Body of pancreas (tissue), 4 donors: ENCODE measurements at regions not wholly inside any gene's neighbourhood (a gene's known extent, or its start where the extent isn't known, plus 50 kb on each side); places are given as distances from the start of the nearest gene placed in this dataset.

ENCODE experiments used
- ATAC-seq: fragments of 150-250 bp; one replicate; pipeline ENCODE4 v1.9.1; 2016
- DNase-seq, 4 donors: peaks; one replicate each; pipeline ENCODE4 v3.0.0-alpha.2; 2019
- H3K27ac ChIP-seq, 4 donors: fragments of 200-600 bp; sonication (generic); 1 replicate in 3 of 4; 2 replicates in 1 of 4; pipeline versions ENCODE4 v1.5.1 to v1.6.1; 2016 to 2019; ENCODE audit warnings: mild to moderate bottlenecking in 1 of 4, mixed read lengths in 1 of 4, moderate library complexity in 1 of 4
- H3K27me3 ChIP-seq, 2 donors: fragments of 200-600 bp; sonication (generic); one replicate each; pipeline ENCODE4 v1.6.0; 2016; ENCODE audit warnings: mild to moderate bottlenecking in 1 of 2
- H3K36me3 ChIP-seq, 2 donors: fragments of 200-600 bp; sonication (generic); replicated peaks in 1 of 2; 2 replicates each; pipeline ENCODE4 v1.5.1; 2016; ENCODE audit warnings: low read depth in 2 of 2; ENCODE audit not compliant: insufficient read depth in 1 of 2
- H3K4me1 ChIP-seq: fragments of 200-600 bp; sonication (generic); one replicate; pipeline ENCODE4 v1.6.0; 2016
- H3K4me3 ChIP-seq, 2 donors: fragments of 200-600 bp; sonication (generic); 1 replicate in 1 of 2; 2 replicates in 1 of 2; pipeline ENCODE4 v1.5.1; 2016 to 2019
- H3K9me3 ChIP-seq, 3 donors: fragments of 200-600 bp; sonication (generic); 1 replicate in 2 of 3; 2 replicates in 1 of 3; pipeline ENCODE4 v1.5.1; 2016
- POLR2A ChIP-seq, 3 donors: fragments of 450-650 bp; IDR thresholded peaks; one replicate each; pipeline ENCODE4 v1.6.1; 2016; ENCODE audit warnings: antibody characterized with exemption in 3 of 3, mild to moderate bottlenecking in 2 of 3
- WGBS, 2 donors: methylation state at CpG; one replicate each; pipeline ENCODE4 v1.1.5; 2017; 5-methylcytosine and 5-hydroxymethylcytosine counted together
- intact Hi-C: fragments of 100-400 bp; cut with DNase I; formaldehyde crosslinking; loops from one replicate; pipeline ENCODE4 v1.15.1; 2023
- TF ChIP-seq, protein P1 (sequence below), 7 experiments: fragments of 450-650 bp in 4 of 7; fragments of 200-600 bp in 3 of 7; sonication (generic) in 3 of 7; IDR thresholded peaks; one replicate each; pipeline ENCODE4 v1.5.1; 2016 to 2019; ENCODE audit warnings: antibody characterized with exemption in 7 of 7

DNA sequence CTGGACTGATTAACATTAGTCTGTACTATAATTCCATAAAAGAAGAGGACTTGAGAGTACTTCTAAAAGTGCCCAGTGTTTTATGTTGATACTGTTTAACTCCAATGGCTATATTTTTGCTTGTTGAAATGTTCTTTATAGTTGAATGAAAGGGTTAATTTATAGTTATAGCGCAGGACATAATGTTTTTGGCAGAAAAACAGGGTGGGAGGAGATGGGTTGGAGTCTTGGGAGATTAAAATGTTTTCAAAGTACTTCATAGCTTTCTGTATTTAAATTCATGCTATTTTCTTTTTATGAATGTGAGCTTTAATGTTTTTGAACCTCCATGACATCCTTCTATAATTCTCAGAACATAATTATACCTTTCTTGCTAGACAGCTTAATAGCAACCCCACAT, 108.2 kb downstream of the CNTN3 start:
- no peaks in the 10 kb centered on the region for H3K4me1 ChIP-seq
- H3K4me3 ChIP-seq = no peak overlapping the region
- no peaks in the 10 kb centered on the region for H3K36me3 ChIP-seq
- WGBS, 2 donors = 54 to 77% methylated on average over 1 of the region's 1 CpG
- intact Hi-C loops = no loop called here
- ATAC-seq = no peak
- no peaks in the 10 kb centered on the region for H3K9me3 ChIP-seq
- TF ChIP-seq, protein P1, sequence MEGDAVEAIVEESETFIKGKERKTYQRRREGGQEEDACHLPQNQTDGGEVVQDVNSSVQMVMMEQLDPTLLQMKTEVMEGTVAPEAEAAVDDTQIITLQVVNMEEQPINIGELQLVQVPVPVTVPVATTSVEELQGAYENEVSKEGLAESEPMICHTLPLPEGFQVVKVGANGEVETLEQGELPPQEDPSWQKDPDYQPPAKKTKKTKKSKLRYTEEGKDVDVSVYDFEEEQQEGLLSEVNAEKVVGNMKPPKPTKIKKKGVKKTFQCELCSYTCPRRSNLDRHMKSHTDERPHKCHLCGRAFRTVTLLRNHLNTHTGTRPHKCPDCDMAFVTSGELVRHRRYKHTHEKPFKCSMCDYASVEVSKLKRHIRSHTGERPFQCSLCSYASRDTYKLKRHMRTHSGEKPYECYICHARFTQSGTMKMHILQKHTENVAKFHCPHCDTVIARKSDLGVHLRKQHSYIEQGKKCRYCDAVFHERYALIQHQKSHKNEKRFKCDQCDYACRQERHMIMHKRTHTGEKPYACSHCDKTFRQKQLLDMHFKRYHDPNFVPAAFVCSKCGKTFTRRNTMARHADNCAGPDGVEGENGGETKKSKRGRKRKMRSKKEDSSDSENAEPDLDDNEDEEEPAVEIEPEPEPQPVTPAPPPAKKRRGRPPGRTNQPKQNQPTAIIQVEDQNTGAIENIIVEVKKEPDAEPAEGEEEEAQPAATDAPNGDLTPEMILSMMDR (IDR thresholded peaks at IDR 0.05) = no peak
- TF ChIP-seq POLR2A (IDR thresholded peaks at IDR 0.05) = no peak
- no peaks in the 10 kb centered on the region for H3K27me3 ChIP-seq
- DNase-seq = no peak
- no peak overlapping the region for H3K27ac ChIP-seq

DNA sequence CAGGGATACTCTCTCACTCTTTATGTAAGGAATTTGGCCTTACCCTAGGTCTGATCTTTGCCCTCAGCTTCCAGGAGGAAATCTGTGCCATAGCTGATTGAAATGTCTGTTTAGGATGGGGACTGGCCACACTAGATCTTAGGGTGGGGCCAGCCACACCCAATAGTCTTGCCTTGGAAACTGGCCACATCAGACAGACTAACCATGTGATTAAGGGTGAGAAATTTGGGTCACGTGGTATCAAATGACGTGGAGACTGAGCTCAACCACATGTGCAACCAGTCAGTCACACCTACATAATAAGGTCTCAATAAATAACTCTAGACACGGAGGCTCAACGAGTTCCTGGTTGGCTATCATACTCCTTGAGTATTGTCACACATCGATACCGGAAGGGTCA, 113.5 kb downstream of the CNTN3 start:
- Histone ChIP-seq H3K4me3 (no peak overlapping the region), H3K4me1 (peaks cover 6% of the 10 kb centered on the region), H3K9me3 (no peaks in the 10 kb centered on the region), H3K27ac (no peak overlapping the region), H3K27me3 (no peaks in the 10 kb centered on the region), H3K36me3 (no peaks in the 10 kb centered on the region)
- DNase-seq (no peak), ATAC-seq (no peak)
- WGBS, 2 donors = 85 to 88% methylated on average over 6 of the region's 6 CpGs
- no peak for TF ChIP-seq POLR2A (IDR thresholded peaks at IDR 0.05)
- TF ChIP-seq, protein P1 (IDR thresholded peaks at IDR 0.05) = no peak
- intact Hi-C loops = no loop called here

DNA sequence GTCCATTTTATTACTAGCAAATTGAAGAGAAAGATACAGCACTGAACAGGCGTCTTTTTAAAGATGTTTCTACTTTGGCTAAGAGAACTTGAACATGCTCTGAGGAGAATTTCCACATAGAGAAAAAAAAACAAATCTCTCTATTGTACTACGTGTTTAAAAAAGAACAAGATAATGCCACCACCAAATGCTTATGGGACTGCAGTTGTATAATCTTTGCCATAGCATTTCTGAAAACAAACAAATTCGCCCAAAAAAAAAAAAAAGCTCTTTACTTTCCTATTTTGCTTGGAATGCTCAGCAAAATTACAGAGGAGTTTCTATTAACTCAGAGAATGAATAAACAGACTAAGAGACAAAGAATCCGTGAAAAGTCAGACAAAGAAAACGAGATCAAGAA, 114.2 kb downstream of the CNTN3 start:
- TF ChIP-seq POLR2A (IDR thresholded peaks at IDR 0.05) = no peak
- TF ChIP-seq, protein P1 (IDR thresholded peaks at IDR 0.05) = no peak
- no peak for ATAC-seq
- H3K9me3 ChIP-seq = no peaks in the 10 kb centered on the region
- H3K27ac ChIP-seq = no peak overlapping the region
- no peak for DNase-seq
- H3K27me3 ChIP-seq = no peaks in the 10 kb centered on the region
- no peaks in the 10 kb centered on the region for H3K36me3 ChIP-seq
- intact Hi-C loops = no loop called here
- 62 to 75% methylated on average over 5 of the region's 5 CpGs for WGBS, 2 donors
- peaks cover 6% of the 10 kb centered on the region for H3K4me1 ChIP-seq
- H3K4me3 ChIP-seq = no peak overlapping the region

DNA sequence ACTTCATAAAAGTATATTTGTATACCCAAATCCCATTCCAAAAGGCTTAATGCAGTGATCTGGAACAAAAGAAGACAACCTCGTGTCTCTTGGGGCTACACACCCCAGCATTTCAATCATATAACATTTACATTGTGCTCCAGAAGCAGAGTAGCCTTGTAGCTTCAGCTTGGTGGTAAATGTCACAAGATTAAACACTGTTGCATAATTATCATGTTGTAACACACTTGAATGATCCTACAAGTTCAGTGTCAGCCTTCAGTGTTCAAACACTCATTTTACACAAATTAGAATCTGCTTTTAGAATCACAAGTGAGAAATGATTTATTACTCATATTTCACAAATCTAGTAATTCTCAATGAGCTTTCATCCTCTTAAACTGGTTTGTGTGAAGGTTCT, 122.6 kb downstream of the CNTN3 start:
- DNase-seq (no peak), ATAC-seq (no peak)
- Histone ChIP-seq H3K27me3 (no peaks in the 10 kb centered on the region), H3K4me3 (no peak overlapping the region), H3K36me3 (no peaks in the 10 kb centered on the region), H3K27ac (no peak overlapping the region), H3K4me1 (no peaks in the 10 kb centered on the region), H3K9me3 (no peaks in the 10 kb centered on the region)
- intact Hi-C loops = no loop called here
- 45 to 47% methylated on average over 1 of the region's 1 CpG for WGBS, 2 donors
- TF ChIP-seq POLR2A (IDR thresholded peaks at IDR 0.05) = no peak
- TF ChIP-seq, protein P1 (IDR thresholded peaks at IDR 0.05) = no peak

DNA sequence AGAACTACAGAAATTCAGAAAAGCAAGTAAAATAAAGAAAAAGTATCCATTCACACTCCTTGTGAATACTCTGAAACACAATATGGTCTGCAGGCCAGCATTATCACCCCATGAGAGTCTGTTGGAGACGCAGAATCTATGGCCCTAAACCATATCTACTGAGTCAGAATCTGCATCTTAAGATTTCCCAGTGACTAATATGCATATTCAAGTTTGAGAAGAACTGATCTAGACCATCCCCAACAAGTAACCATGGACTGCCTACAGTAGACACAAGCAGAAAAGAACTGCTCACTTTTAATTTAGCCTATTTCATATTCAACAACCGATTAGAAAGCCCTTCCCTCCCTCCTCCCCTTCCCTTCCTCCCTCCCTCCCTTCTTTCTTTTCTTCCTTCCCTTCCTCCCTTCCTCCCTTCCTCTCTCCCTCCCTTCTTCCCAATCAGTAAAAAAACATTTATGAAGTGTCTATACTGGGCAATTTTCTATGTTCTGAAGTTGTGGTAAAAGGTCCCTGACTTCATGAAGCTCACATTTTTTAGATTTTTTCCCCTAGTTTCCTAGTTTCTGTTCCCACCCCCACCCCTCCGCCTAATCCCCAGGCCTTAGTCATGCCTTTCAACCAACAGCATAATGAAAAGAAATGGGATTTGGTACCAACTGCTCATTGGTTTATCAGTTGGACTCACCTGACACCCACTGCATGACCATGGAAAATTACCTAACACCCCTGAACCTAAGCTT, 125.2 kb downstream of the CNTN3 start:
- WGBS, 2 donors = 35 to 45% methylated on average over 3 of the region's 3 CpGs
- H3K9me3 ChIP-seq = no peaks in the 10 kb centered on the region
- intact Hi-C loops = no loop called here
- no peaks in the 10 kb centered on the region for H3K36me3 ChIP-seq
- H3K27ac ChIP-seq = no peak overlapping the region
- TF ChIP-seq, protein P1 (IDR thresholded peaks at IDR 0.05) = no peak
- no peak for TF ChIP-seq POLR2A (IDR thresholded peaks at IDR 0.05)
- H3K4me3 ChIP-seq = no peak overlapping the region
- ATAC-seq (no peak), DNase-seq (no peak)
- no peaks in the 10 kb centered on the region for H3K4me1 ChIP-seq
- no peaks in the 10 kb centered on the region for H3K27me3 ChIP-seq
